Iris pigment epithelial cell (primary cell): ENCODE measurements at regions not wholly inside any gene's neighbourhood (a gene's known extent, or its start where the extent isn't known, plus 50 kb on each side); places are given as distances from the start of the nearest gene placed in this dataset.
"Not testable (repeated sequence)": the region's sequence is repeated elsewhere in the genome, so short reads cannot be mapped to it uniquely, and the experiment has no call there.

Experiments used
- DNase-seq: peaks from one replicate; pipeline ENCODE4 v3.0.0-alpha.2; 2011; ENCODE audit warnings: low read depth

DNA sequence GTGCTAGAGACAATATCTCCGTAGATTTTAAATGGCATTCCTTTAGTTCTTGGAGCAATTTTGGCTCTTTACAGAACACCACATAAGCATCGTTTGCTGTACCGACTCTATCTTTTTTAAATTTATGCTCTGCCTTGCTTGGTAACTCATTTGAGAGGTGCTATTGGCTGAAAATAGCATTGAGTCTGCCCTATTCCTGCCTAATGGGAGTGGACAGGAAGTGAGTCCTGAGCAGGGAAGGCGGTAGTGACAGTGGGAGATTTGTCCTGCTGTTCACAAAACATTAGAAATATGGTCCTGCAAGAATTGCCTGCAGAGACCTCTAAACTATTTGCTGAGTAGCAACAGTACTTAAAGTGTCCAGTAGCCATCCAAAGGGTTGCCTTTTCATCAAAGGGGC, 115.2 kb upstream of the IFNE start:
- DNase-seq = no peak

DNA sequence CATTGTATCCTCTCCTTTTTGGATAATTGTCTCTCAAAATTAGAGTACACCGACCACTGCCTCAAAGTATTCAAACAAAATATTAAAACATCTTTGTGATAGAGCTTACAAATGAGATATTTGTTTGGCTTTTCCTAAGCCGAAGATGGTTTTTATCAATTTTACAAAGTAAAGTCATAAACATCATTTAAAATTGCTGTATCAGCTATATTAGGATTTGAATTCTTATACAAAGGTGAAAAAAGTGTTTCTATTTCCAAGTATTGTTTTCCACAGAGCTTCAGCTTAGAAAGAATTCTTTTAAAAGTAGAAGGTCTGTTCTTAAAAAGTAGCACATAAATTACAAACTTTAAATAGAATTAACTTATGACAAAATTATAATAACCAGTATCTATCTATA, 116.6 kb upstream of the IFNE start:
- no peak for DNase-seq

DNA sequence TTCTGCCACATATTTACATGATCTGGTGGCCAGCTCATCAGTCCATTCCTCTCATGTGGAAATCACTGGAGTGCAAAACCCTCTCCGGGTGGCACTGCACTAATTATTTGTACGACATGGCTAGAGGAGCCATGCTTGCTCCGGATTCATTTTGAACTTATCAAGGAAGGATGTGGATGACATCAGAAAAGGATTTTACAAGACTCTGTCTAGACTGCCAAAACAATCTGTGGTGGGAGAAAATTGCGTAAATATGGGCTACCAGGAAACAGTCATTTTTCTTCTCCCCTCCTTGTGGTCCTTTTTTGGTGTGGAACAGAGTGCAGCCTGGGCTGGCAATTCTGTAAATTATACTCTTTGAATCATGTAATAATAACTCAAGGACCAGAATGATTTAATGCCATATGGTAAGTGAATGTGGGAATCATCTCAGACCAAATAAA, 123.4 kb upstream of the IFNE start:
- DNase-seq = peak; percentile 94

DNA sequence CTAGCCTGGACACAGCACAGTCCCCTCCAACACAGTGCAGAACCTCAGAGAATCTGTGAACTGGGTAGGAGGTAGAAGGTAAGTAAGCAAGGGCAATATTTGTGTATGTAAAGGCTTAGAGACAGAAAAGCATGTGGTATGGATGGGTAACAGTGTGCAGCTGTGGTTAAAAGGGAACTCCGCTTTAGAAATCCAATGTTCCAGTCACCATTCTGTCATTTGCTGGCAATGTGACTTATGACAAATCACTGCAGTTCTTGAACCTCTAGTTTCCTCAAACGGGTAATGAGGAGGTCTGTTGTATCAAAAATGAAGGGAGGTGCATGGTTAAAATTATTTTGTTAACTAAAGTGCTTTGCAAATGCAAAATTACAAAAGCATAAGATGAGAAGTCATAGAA, 125.5 kb upstream of the IFNE start:
- DNase-seq = no peak

DNA sequence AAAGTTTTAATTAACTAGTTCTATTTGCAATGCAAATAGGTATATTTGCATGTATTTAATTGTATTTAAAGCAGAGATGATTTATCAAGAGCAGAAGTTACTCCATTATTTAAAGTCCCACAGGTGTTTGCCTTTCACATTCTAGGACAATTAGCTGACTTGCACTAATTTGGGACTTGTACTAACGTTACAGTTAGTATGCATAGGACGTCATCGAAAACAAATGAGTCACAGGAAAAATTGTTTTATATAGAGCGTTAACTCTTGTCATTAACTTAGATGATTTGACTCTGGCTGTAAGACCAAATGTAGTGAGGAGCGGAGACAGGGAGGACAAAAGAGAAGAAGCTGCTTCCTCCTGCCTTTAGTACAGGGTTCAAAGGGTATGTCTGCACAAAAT, 126.1 kb upstream of the IFNE start:
- no peak for DNase-seq

DNA sequence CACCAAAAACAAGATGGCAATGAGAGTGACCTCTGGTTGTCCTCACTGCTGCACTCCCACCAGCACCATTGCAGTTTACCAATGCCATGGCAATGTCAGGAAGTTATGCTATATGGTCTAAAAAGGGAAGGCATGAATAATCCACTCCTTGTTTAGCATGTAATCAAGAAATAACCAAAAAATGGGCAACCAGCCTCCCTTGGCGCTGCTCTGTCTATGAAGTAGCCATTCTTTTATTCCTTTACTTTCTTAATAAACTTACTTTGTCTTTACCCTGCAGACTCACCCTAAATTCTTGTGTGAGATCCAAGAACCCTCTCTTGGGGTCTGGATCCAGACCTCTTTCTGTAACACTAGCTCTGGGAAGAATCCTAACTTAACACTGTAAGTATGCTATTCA, 127.4 kb upstream of the IFNE start:
- DNase-seq = no peak

DNA sequence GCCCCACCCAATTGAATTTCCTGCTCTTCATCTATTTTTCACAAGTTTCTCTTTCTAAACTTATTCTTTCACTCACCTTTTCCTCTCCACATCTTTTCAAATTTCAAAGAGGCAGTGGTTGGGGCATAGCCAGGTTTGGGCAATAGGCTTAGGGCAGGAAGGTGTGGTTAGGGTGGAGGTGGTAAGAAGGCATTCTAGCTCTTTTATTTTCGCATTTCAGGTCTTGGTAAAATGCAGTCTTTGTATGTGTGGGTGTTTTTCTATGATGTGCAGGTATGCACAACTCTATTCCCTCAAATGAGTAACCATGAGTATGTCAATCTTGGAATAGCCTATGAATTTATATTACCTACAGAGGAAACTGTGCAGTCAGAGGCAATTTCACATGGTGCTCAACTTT, 129.8 kb upstream of the IFNE start:
- DNase-seq = no peak

- no peak for DNase-seq
Observed at GRCh38 chr9:21615018-21615417, 132.9 kb upstream of the IFNE start.

DNA sequence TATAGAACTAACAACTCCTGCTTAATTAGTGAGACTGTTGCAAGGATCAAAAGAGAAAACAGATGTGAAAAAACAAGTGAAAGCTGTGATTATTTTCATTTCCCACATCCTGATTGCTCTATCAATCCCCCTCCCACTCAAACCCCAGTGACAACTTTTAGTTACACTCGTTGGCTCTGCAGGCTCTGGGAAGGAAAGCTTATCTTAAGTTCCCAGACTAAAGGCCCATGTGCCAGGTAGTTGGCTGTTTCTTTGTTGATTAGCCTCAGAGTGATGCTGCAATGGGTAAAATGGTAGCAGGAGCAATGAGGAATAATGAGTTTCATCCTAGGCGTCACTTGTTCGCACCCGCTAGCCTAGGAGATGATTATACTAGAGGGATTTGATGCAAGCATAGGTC, 133.3 kb upstream of the IFNE start:
- DNase-seq = no peak

- DNase-seq = peak; percentile 99
Observed at GRCh38 chr9:21616082-21616778, 134.1 kb upstream of the IFNE start.

GRCh38 chr9:21624675-21625644, 142.8 kb upstream of the IFNE start:
- DNase-seq = no peak

GRCh38 chr9:21626493-21626892, 144.4 kb upstream of the IFNE start:
- no peak for DNase-seq

- not testable (repeated sequence) for DNase-seq
Observed at GRCh38 chr9:21628954-21629353, 146.8 kb upstream of the IFNE start.

- DNase-seq = no peak
Observed at GRCh38 chr9:21634951-21635350, 152.8 kb upstream of the IFNE start.

- DNase-seq = no peak
Observed at GRCh38 chr9:21638104-21638503, 156.0 kb upstream of the IFNE start.

DNA sequence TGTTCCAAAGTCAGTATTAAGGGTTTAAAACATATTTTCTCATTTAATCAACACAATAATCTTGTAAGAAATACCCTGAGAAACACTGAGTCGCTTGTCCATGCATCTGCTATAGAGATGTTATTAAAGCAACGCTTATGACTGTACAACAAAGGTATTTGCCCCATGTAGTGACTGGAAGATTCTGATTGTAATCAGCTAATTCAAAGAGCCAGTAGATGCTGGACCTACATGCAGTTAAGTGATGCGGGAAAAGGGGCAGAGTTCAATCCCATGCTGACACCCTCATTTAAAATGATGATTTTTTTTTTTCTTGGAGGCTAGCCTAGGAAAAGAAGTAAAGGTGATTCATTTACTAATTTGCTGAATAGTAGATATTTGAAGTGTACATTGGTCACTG, 149.3 kb upstream of the MTAP start:
- DNase-seq = peak; percentile 70

DNA sequence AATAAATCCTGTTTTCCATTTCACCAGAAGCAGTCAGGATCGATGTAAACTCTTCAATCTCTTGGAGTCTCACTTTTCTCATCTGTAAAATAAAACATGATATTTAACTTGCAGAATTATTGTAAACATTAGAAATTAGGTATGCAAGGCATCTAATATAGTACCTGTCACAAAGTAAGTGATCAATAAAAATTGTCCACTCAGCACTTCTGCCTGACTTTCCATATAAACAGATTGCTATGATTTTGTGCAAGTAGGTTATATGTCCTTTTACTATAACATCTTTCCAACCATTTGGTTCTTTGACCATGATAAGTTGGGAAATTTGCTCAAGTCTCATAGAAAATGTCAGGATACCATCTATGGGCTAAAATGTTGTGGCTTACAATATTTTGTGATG, 148.8 kb upstream of the MTAP start:
- DNase-seq = no peak

- peak; percentile 72 for DNase-seq
Observed at GRCh38 chr9:21656776-21657674, 145.4 kb upstream of the MTAP start.

- no peak for DNase-seq
Observed at GRCh38 chr9:21657966-21658667, 144.3 kb upstream of the MTAP start.

- DNase-seq = no peak
Observed at GRCh38 chr9:21660976-21661375, 141.5 kb upstream of the MTAP start.

DNA sequence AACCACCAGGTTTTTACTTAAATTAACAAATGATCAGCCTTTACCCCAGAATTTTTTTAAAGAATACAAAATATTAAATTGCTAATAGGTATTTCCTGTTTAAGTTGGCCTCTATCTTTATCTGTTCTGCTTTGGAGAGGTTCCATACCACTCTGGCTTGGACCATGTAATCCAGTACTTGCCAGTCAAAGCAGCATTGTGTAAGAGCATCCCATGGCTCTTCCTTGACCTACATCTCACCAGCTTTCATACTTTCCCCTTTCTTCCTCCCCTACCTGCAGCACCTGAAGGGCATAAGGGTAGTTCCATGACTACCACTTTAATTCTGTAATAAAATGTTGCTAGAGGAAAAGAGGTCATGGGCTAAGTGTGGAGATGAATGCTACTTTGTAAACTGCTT, 140.8 kb upstream of the MTAP start:
- DNase-seq = peak; percentile 80

GRCh38 chr9:21668516-21668915, 133.9 kb upstream of the MTAP start:
- no peak for DNase-seq
